K562 (cell line): ENCODE measurements at regions not wholly inside any gene's neighbourhood (a gene's known extent, or its start where the extent isn't known, plus 50 kb on each side); places are given as distances from the start of the nearest gene placed in this dataset.
"Not testable (repeated sequence)": the region's sequence is repeated elsewhere in the genome, so short reads cannot be mapped to it uniquely, and the experiment has no call there.

ENCODE experiments used
- ARNT ChIP-seq, 2 experiments: fragments of 450-650 bp; IDR thresholded peaks; 2 replicates each; pipeline ENCODE4 v1.6.1; 2016; ENCODE audit warnings: mild to moderate bottlenecking in 1 of 2
- ELF1 ChIP-seq: fragments of 200-800 bp; sonication (Bioruptor generic); IDR thresholded peaks from 2 replicates; pipeline ENCODE4 v1.6.1; 2016; ENCODE audit warnings: missing genetic modification characterization, missing compliant biosample characterization
- NFIC ChIP-seq: fragments of 450-650 bp; IDR thresholded peaks from 2 replicates; pipeline ENCODE4 v1.6.1; 2017; ENCODE audit warnings: mild to moderate bottlenecking, inconsistent platforms
- SIX5 ChIP-seq, 2 experiments: IDR thresholded peaks; 2 replicates each; pipeline ENCODE4 v1.6.1; 2011; ENCODE audit warnings: low read length in 2 of 2, borderline replicate concordance in 1 of 2, low read depth in 1 of 2, mild to moderate bottlenecking in 1 of 2, moderate library complexity in 1 of 2; ENCODE audit not compliant: insufficient read depth in 1 of 2
- SMC3 ChIP-seq: conservative IDR thresholded peaks from 2 replicates; pipeline ENCODE4 v1.6.1; 2011; ENCODE audit warnings: low read depth, low read length, improper control_type of control experiment; ENCODE audit not compliant: insufficient read depth
- ZNF146 ChIP-seq: IDR thresholded peaks from one replicate; pipeline ENCODE4 v1.6.1; 2018; ENCODE audit warnings: missing compliant biosample characterization; ENCODE audit not compliant: unreplicated experiment
- TF ChIP-seq, protein P1 (sequence below), 3 experiments: IDR thresholded peaks in 2 of 3; conservative IDR thresholded peaks in 1 of 3; 2 replicates each; pipeline ENCODE4 v1.5.1; 2011 to 2012; ENCODE audit warnings: low read length in 3 of 3, mild to moderate bottlenecking in 3 of 3, control low read depth in 2 of 3, improper control_type of control experiment in 1 of 3, inconsistent platforms in 1 of 3, low read depth in 1 of 3, mixed read lengths in 1 of 3, moderate library complexity in 1 of 3; ENCODE audit not compliant: insufficient read depth in 2 of 3

DNA sequence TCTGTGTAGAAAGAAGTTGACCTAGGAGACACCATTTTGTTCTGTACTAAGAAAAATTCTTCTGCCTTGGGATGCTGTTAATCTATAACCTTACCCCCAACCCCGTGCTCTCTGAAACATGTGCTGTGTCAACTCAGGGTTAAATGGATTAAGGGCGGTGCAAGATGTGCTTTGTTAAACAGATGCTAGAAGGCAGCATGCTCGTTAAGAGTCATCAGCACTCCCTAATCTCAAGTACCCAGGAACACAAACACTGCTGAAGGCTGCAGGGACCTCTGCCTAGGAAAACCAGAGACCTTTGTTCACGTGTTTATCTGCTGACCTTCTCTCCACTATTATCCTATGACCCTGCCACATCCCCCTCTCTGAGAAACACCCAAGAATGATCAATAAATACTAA is 127.9 kb upstream of the MED14 start:
- TF ChIP-seq, protein P1, sequence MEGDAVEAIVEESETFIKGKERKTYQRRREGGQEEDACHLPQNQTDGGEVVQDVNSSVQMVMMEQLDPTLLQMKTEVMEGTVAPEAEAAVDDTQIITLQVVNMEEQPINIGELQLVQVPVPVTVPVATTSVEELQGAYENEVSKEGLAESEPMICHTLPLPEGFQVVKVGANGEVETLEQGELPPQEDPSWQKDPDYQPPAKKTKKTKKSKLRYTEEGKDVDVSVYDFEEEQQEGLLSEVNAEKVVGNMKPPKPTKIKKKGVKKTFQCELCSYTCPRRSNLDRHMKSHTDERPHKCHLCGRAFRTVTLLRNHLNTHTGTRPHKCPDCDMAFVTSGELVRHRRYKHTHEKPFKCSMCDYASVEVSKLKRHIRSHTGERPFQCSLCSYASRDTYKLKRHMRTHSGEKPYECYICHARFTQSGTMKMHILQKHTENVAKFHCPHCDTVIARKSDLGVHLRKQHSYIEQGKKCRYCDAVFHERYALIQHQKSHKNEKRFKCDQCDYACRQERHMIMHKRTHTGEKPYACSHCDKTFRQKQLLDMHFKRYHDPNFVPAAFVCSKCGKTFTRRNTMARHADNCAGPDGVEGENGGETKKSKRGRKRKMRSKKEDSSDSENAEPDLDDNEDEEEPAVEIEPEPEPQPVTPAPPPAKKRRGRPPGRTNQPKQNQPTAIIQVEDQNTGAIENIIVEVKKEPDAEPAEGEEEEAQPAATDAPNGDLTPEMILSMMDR (IDR thresholded peaks at IDR 0.05 in 2 of 3, conservative IDR thresholded peaks at IDR 0.05 in 1 of 3; ENCODE audit: insufficient read depth in 2 of 3, low read depth in 1 of 3, low read length in 3 of 3), result not testable (repeated sequence)
- not testable (repeated sequence) for TF ChIP-seq ELF1 (tag); SMC3; NFIC; ZNF146 (CRISPR knock-in tag); ARNT (IDR thresholded peaks at IDR 0.05); SIX5 (IDR thresholded peaks at IDR 0.05; ENCODE audit: borderline replicate concordance in 1 of 2, insufficient read depth in 1 of 2, low read depth in 1 of 2, low read length in 2 of 2)
